Vagina (tissue), 2 donors: ENCODE measurements at regions not wholly inside any gene's neighbourhood (a gene's known extent, or its start where the extent isn't known, plus 50 kb on each side); places are given as distances from the start of the nearest gene placed in this dataset.

Source experiments
- DNase-seq, 2 donors: peaks; one replicate each; pipeline ENCODE4 v3.0.0-alpha.2; 2017; ENCODE audit errors: extremely low spot score in 2 of 2
- H3K27ac ChIP-seq: fragments of 200-600 bp; sonication (generic); one replicate; pipeline ENCODE4 v1.5.1; 2019
- H3K27me3 ChIP-seq: fragments of 200-600 bp; sonication (generic); one replicate; pipeline ENCODE4 v1.5.1; 2019
- H3K36me3 ChIP-seq, 2 donors: fragments of 200-600 bp; sonication (generic); one replicate each; pipeline ENCODE4 v1.5.1; 2017 to 2019
- H3K4me1 ChIP-seq: fragments of 200-600 bp; sonication (generic); one replicate; pipeline ENCODE4 v1.5.1; 2019
- H3K4me3 ChIP-seq, 2 donors: fragments of 200-600 bp; sonication (generic); 1 replicate in 1 of 2; 2 replicates in 1 of 2; pipeline ENCODE4 v1.5.1; 2016 to 2019
- H3K9me3 ChIP-seq: fragments of 200-600 bp; sonication (generic); one replicate; pipeline ENCODE4 v1.5.1; 2019
- CTCF ChIP-seq, 3 experiments: fragments of 450-650 bp in 2 of 3; fragments of 200-600 bp in 1 of 3; sonication (generic) in 1 of 3; IDR thresholded peaks; one replicate each; pipeline ENCODE4 v1.5.1; 2017 to 2019; ENCODE audit warnings: antibody characterized with exemption in 3 of 3, mild to moderate bottlenecking in 2 of 3, moderate library complexity in 2 of 3
- POLR2A ChIP-seq, 2 donors: fragments of 450-650 bp; IDR thresholded peaks; one replicate each; pipeline ENCODE4 v1.6.1; 2017; ENCODE audit warnings: antibody characterized with exemption in 2 of 2, mild to moderate bottlenecking in 2 of 2, moderate library complexity in 2 of 2
- POLR2AphosphoS5 ChIP-seq, 2 donors: sonication (generic); formaldehyde crosslinking; IDR thresholded peaks; one replicate each; pipeline ENCODE4 v1.9.0; 2017; ENCODE audit warnings: antibody characterized with exemption in 2 of 2, mild to moderate bottlenecking in 2 of 2, low read depth in 1 of 2; ENCODE audit not compliant: insufficient read depth in 1 of 2
- intact Hi-C: fragments of 100-400 bp; cut with DNase I; formaldehyde crosslinking; loops from one replicate; pipeline ENCODE4 v1.15.1; 2023

- intact Hi-C loops = loop anchor here (5.0 to 10.0 kb wide), 2 partner anchors 254 to 317 kb away; partner anchors contain the start of gene COL6A3
- no peaks in the 10 kb centered on the region for H3K36me3 ChIP-seq
- H3K27me3 ChIP-seq = no peaks in the 10 kb centered on the region
- TF ChIP-seq POLR2A (IDR thresholded peaks at IDR 0.05) (no peak), CTCF (IDR thresholded peaks at IDR 0.05) (no peak), POLR2AphosphoS5 (IDR thresholded peaks at IDR 0.05; ENCODE audit: insufficient read depth in 1 of 2, low read depth in 1 of 2) (no peak)
- H3K27ac ChIP-seq = peak overlapping the region; percentile 98
- H3K9me3 ChIP-seq = no peaks in the 10 kb centered on the region
- no peak overlapping the region for H3K4me3 ChIP-seq
- peak in 1 of 2 donors; percentile 52 for DNase-seq
- peaks cover 41% of the 10 kb centered on the region for H3K4me1 ChIP-seq
Observed at GRCh38 chr2:237158194-237158593, 72.5 kb downstream of the COPS8 start.

- no peaks in the 10 kb centered on the region for H3K27me3 ChIP-seq
- intact Hi-C loops = loop anchor here (5.0 to 10.0 kb wide), 2 partner anchors 253 to 316 kb away; partner anchors contain the start of gene COL6A3
- no peak overlapping the region for H3K4me3 ChIP-seq
- TF ChIP-seq POLR2A (IDR thresholded peaks at IDR 0.05) (no peak), POLR2AphosphoS5 (IDR thresholded peaks at IDR 0.05; ENCODE audit: insufficient read depth in 1 of 2, low read depth in 1 of 2) (no peak), CTCF (IDR thresholded peaks at IDR 0.05) (no peak)
- no peaks in the 10 kb centered on the region for H3K36me3 ChIP-seq
- peaks cover 41% of the 10 kb centered on the region for H3K4me1 ChIP-seq
- no peaks in the 10 kb centered on the region for H3K9me3 ChIP-seq
- H3K27ac ChIP-seq = peak overlapping the region; percentile 98
- peak in 1 of 2 donors; percentile 76 for DNase-seq
Observed at GRCh38 chr2:237159006-237159911, 73.6 kb downstream of the COPS8 start.

- Histone ChIP-seq H3K9me3 (no peaks in the 10 kb centered on the region), H3K4me1 (peaks cover 33% of the 10 kb centered on the region), H3K4me3 (no peak overlapping the region), H3K36me3 (no peaks in the 10 kb centered on the region), H3K27me3 (no peaks in the 10 kb centered on the region), H3K27ac (peak overlapping the region; percentile 98)
- TF ChIP-seq CTCF (IDR thresholded peaks at IDR 0.05) (no peak), POLR2AphosphoS5 (IDR thresholded peaks at IDR 0.05; ENCODE audit: insufficient read depth in 1 of 2, low read depth in 1 of 2) (no peak), POLR2A (IDR thresholded peaks at IDR 0.05) (no peak)
- DNase-seq = peak in 1 of 2 donors; percentile 83
- intact Hi-C loops = no loop called here
Observed at GRCh38 chr2:237160271-237160919, 74.7 kb downstream of the COPS8 start.

GRCh38 chr2:237161189-237161588 lies 75.5 kb downstream of the COPS8 start:
- Histone ChIP-seq H3K27ac (peak overlapping the region; percentile 98), H3K27me3 (no peaks in the 10 kb centered on the region), H3K36me3 (no peaks in the 10 kb centered on the region), H3K9me3 (no peaks in the 10 kb centered on the region), H3K4me3 (no peak overlapping the region), H3K4me1 (peaks cover 26% of the 10 kb centered on the region)
- intact Hi-C loops = no loop called here
- TF ChIP-seq POLR2AphosphoS5 (IDR thresholded peaks at IDR 0.05; ENCODE audit: insufficient read depth in 1 of 2, low read depth in 1 of 2) (peak in 1 of 2 donors; percentile 44), POLR2A (IDR thresholded peaks at IDR 0.05) (no peak)
- DNase-seq = peak in 1 of 2 donors; percentile 96

GRCh38 chr2:237162959-237163358 lies 77.3 kb downstream of the COPS8 start:
- peak overlapping the region; percentile 98 for H3K27ac ChIP-seq
- intact Hi-C loops = no loop called here

More at GRCh38 chr2:237162959-237163358, 77.3 kb downstream of the COPS8 start:
- H3K27me3 ChIP-seq = no peaks in the 10 kb centered on the region
- no peak for DNase-seq
- no peaks in the 10 kb centered on the region for H3K9me3 ChIP-seq
- no peak overlapping the region for H3K4me3 ChIP-seq
- no peaks in the 10 kb centered on the region for H3K36me3 ChIP-seq
- H3K4me1 ChIP-seq = peaks cover 10% of the 10 kb centered on the region
- no peak for TF ChIP-seq POLR2AphosphoS5 (IDR thresholded peaks at IDR 0.05; ENCODE audit: insufficient read depth in 1 of 2, low read depth in 1 of 2)
- no peak for TF ChIP-seq POLR2A (IDR thresholded peaks at IDR 0.05)
- TF ChIP-seq CTCF (IDR thresholded peaks at IDR 0.05) = no peak
